ENCODE measurements at regions not wholly inside any gene's neighbourhood (a gene's known extent, or its start where the extent isn't known, plus 50 kb on each side); places are given as distances from the start of the nearest gene placed in this dataset.

GRCh38 chr4:52343595-52343994 lies 292.5 kb downstream of the SPATA18 start:
- TF ChIP-seq, protein P1, sequence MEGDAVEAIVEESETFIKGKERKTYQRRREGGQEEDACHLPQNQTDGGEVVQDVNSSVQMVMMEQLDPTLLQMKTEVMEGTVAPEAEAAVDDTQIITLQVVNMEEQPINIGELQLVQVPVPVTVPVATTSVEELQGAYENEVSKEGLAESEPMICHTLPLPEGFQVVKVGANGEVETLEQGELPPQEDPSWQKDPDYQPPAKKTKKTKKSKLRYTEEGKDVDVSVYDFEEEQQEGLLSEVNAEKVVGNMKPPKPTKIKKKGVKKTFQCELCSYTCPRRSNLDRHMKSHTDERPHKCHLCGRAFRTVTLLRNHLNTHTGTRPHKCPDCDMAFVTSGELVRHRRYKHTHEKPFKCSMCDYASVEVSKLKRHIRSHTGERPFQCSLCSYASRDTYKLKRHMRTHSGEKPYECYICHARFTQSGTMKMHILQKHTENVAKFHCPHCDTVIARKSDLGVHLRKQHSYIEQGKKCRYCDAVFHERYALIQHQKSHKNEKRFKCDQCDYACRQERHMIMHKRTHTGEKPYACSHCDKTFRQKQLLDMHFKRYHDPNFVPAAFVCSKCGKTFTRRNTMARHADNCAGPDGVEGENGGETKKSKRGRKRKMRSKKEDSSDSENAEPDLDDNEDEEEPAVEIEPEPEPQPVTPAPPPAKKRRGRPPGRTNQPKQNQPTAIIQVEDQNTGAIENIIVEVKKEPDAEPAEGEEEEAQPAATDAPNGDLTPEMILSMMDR (IDR thresholded peaks at IDR 0.05), result no peak
- TF ChIP-seq POLR2A (IDR thresholded peaks at IDR 0.05), result no peak
- no peak for TF ChIP-seq EP300 (IDR thresholded peaks at IDR 0.05)
- no peak for TF ChIP-seq POLR2AphosphoS5 (IDR thresholded peaks at IDR 0.05)
